ES-I3 (cell line): ENCODE measurements at regions not wholly inside any gene's neighbourhood (a gene's known extent, or its start where the extent isn't known, plus 50 kb on each side); places are given as distances from the start of the nearest gene placed in this dataset.

Source experiments
- H3K36me3 ChIP-seq: 2 replicates; pipeline ENCODE4 v1.6.1; 2013; ENCODE audit warnings: mild to moderate bottlenecking, low read length, control low read depth, moderate library complexity; ENCODE audit not compliant: insufficient read depth
- H3K4me1 ChIP-seq: 2 replicates; pipeline ENCODE4 v1.6.1; 2013; ENCODE audit warnings: mild to moderate bottlenecking, control low read depth, low read length; ENCODE audit not compliant: insufficient read depth
- H3K9ac ChIP-seq: 2 replicates; pipeline ENCODE4 v1.6.1; 2013; ENCODE audit warnings: low read depth, mild to moderate bottlenecking, low read length, moderate library complexity
- H3K9me3 ChIP-seq: 2 replicates; pipeline ENCODE4 v1.6.1; 2013; ENCODE audit warnings: mild to moderate bottlenecking, low read length, moderate library complexity; ENCODE audit not compliant: control insufficient read depth, insufficient read depth

- Histone ChIP-seq H3K9me3 (no peaks in the 10 kb centered on the region), H3K36me3 (no peaks in the 10 kb centered on the region), H3K9ac (no peak overlapping the region), H3K4me1 (no peaks in the 10 kb centered on the region)
These were observed 477.7 kb downstream of the TBC1D22A start for GRCh38 chr22:47240116-47240515.

- Histone ChIP-seq H3K9me3 (no peaks in the 10 kb centered on the region), H3K9ac (no peak overlapping the region), H3K36me3 (no peaks in the 10 kb centered on the region)
These were observed 477.0 kb downstream of the TBC1D22A start for GRCh38 chr22:47239474-47239860.

GRCh38 chr22:47238690-47239473 lies 476.4 kb downstream of the TBC1D22A start:
- Histone ChIP-seq H3K36me3 (no peaks in the 10 kb centered on the region), H3K9ac (no peak overlapping the region), H3K4me1 (no peaks in the 10 kb centered on the region), H3K9me3 (no peaks in the 10 kb centered on the region)

More at GRCh38 chr22:47239474-47239860, 477.0 kb downstream of the TBC1D22A start:
- H3K4me1 ChIP-seq: no peaks in the 10 kb centered on the region

GRCh38 chr22:47237890-47238480 lies 475.5 kb downstream of the TBC1D22A start:
- Histone ChIP-seq H3K36me3 (no peaks in the 10 kb centered on the region), H3K9ac (no peak overlapping the region), H3K4me1 (no peaks in the 10 kb centered on the region), H3K9me3 (no peaks in the 10 kb centered on the region)

- Histone ChIP-seq H3K36me3 (no peaks in the 10 kb centered on the region), H3K4me1 (no peaks in the 10 kb centered on the region), H3K9me3 (no peaks in the 10 kb centered on the region), H3K9ac (no peak overlapping the region)
These were observed 474.3 kb downstream of the TBC1D22A start for GRCh38 chr22:47236718-47237117.

GRCh38 chr22:47236161-47236560 lies 473.7 kb downstream of the TBC1D22A start:
- Histone ChIP-seq H3K36me3 (no peaks in the 10 kb centered on the region), H3K9me3 (no peaks in the 10 kb centered on the region), H3K9ac (no peak overlapping the region), H3K4me1 (no peaks in the 10 kb centered on the region)

GRCh38 chr22:47233316-47234243 lies 471.1 kb downstream of the TBC1D22A start:
- Histone ChIP-seq H3K4me1 (no peaks in the 10 kb centered on the region), H3K9ac (no peak overlapping the region), H3K36me3 (no peaks in the 10 kb centered on the region), H3K9me3 (no peaks in the 10 kb centered on the region)

GRCh38 chr22:47232753-47233152 lies 470.3 kb downstream of the TBC1D22A start:
- Histone ChIP-seq H3K9me3 (no peaks in the 10 kb centered on the region), H3K36me3 (no peaks in the 10 kb centered on the region), H3K4me1 (no peaks in the 10 kb centered on the region)

GRCh38 chr22:47232197-47232596 lies 469.7 kb downstream of the TBC1D22A start:
- H3K9me3 ChIP-seq: no peaks in the 10 kb centered on the region

More at GRCh38 chr22:47232753-47233152, 470.3 kb downstream of the TBC1D22A start:
- H3K9ac ChIP-seq: no peak overlapping the region

GRCh38 chr22:47231759-47232158 lies 469.3 kb downstream of the TBC1D22A start:
- Histone ChIP-seq H3K4me1 (no peaks in the 10 kb centered on the region), H3K9me3 (no peaks in the 10 kb centered on the region), H3K9ac (no peak overlapping the region), H3K36me3 (no peaks in the 10 kb centered on the region)

More at GRCh38 chr22:47232197-47232596, 469.7 kb downstream of the TBC1D22A start:
- H3K4me1 ChIP-seq: no peaks in the 10 kb centered on the region
- no peak overlapping the region for H3K9ac ChIP-seq
- H3K36me3 ChIP-seq: no peaks in the 10 kb centered on the region

GRCh38 chr22:47230741-47231140 lies 468.3 kb downstream of the TBC1D22A start:
- Histone ChIP-seq H3K9me3 (no peaks in the 10 kb centered on the region), H3K4me1 (no peaks in the 10 kb centered on the region), H3K36me3 (no peaks in the 10 kb centered on the region), H3K9ac (no peak overlapping the region)

- Histone ChIP-seq H3K4me1 (no peaks in the 10 kb centered on the region), H3K9me3 (no peaks in the 10 kb centered on the region)
These were observed 467.8 kb downstream of the TBC1D22A start for GRCh38 chr22:47230251-47230650.

GRCh38 chr22:47228767-47229166 lies 466.3 kb downstream of the TBC1D22A start:
- no peaks in the 10 kb centered on the region for H3K36me3 ChIP-seq
- H3K4me1 ChIP-seq: no peaks in the 10 kb centered on the region
- H3K9me3 ChIP-seq: no peaks in the 10 kb centered on the region
- H3K9ac ChIP-seq: no peak overlapping the region

More at GRCh38 chr22:47230251-47230650, 467.8 kb downstream of the TBC1D22A start:
- Histone ChIP-seq H3K36me3 (no peaks in the 10 kb centered on the region), H3K9ac (no peak overlapping the region)

- H3K9ac ChIP-seq: no peak overlapping the region
- no peaks in the 10 kb centered on the region for H3K36me3 ChIP-seq
- H3K9me3 ChIP-seq: no peaks in the 10 kb centered on the region
- no peaks in the 10 kb centered on the region for H3K4me1 ChIP-seq
These were observed 463.6 kb downstream of the TBC1D22A start for GRCh38 chr22:47225931-47226633.
